Dendritic cell treated with granulocyte-macrophage colony-stimulating factor and Interleukin-4, amounts not matched to agents 40 ng/mL and 50 ng/mL, for 4 days (primary cell): ENCODE measurements at regions not wholly inside any gene's neighbourhood (a gene's known extent, or its start where the extent isn't known, plus 50 kb on each side); places are given as distances from the start of the nearest gene placed in this dataset.

Experiments used
- H3K27ac Mint-ChIP-seq: one replicate; pipeline ENCODE4 v1.8.0; 2022; ENCODE audit warnings: mild to moderate bottlenecking, mixed read lengths
- H3K27me3 Mint-ChIP-seq: one replicate; pipeline ENCODE4 v1.8.0; 2022; ENCODE audit warnings: mild to moderate bottlenecking, mixed read lengths
- H3K36me3 Mint-ChIP-seq: one replicate; pipeline ENCODE4 v1.8.0; 2022; ENCODE audit warnings: low read depth, mixed read lengths
- H3K4me1 Mint-ChIP-seq: one replicate; pipeline ENCODE4 v1.8.0; 2022; ENCODE audit warnings: low read depth, mixed read lengths
- H3K4me3 Mint-ChIP-seq: one replicate; pipeline ENCODE4 v1.8.0; 2022; ENCODE audit warnings: mild to moderate bottlenecking, moderate library complexity, mixed read lengths
- H3K9me3 Mint-ChIP-seq: one replicate; pipeline ENCODE4 v1.8.0; 2022; ENCODE audit warnings: mixed read lengths
- intact Hi-C: fragments of 100-400 bp; cut with micrococcal nuclease; formaldehyde crosslinking; loops from one replicate; pipeline ENCODE4 v1.15.0; 2022

DNA sequence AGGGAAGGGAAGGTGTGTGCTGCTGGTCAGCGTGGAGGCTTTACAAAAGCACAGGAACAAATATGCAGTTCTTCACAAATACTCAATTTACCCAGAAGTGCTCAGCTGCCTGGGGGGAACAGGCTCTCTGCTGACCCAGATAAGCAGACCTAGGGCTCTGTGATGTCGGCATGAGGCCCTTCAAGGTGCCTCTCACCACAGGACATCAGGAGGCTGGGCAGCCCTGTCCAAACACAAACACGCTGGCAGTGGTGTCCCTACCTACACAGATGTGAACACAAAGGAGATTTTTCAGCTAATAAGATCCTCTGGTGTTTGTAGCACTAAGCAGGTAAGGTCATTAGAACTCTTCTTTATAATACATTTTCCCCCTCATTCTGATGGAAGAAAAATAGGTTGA is 243.0 kb upstream of the PROX1 start:
- no peak overlapping the region for H3K4me3 Mint-ChIP-seq
- no peaks in the 10 kb centered on the region for H3K27me3 Mint-ChIP-seq
- H3K36me3 Mint-ChIP-seq: no peaks in the 10 kb centered on the region
- H3K4me1 Mint-ChIP-seq: no peaks in the 10 kb centered on the region
- intact Hi-C loops: no loop called here
- peaks cover 12% of the 10 kb centered on the region for H3K9me3 Mint-ChIP-seq
- H3K27ac Mint-ChIP-seq: no peak overlapping the region

DNA sequence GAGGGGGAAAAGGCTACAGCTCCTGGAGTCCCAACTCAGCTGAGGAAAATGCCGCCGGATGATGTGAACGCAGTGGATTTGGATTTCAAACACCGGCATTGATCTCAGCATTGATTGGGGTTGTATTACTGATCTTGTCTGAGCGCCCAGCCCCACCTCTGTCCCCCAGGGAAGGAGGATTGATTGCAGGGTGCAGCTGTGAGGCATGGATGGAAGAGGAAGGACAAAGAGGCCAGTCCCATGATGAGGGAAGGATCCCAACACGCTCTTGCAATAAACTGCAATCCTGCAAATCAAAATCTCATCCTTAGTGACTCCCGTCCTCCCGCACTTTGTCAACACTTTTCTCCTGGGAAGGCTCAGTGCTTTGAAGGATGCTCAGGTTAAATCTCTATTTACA is 242.3 kb upstream of the PROX1 start:
- Mint-ChIP-seq H3K27me3 (no peaks in the 10 kb centered on the region), H3K9me3 (peaks cover 12% of the 10 kb centered on the region), H3K27ac (no peak overlapping the region), H3K4me3 (no peak overlapping the region), H3K4me1 (no peaks in the 10 kb centered on the region), H3K36me3 (no peaks in the 10 kb centered on the region)
- intact Hi-C loops: no loop called here

DNA sequence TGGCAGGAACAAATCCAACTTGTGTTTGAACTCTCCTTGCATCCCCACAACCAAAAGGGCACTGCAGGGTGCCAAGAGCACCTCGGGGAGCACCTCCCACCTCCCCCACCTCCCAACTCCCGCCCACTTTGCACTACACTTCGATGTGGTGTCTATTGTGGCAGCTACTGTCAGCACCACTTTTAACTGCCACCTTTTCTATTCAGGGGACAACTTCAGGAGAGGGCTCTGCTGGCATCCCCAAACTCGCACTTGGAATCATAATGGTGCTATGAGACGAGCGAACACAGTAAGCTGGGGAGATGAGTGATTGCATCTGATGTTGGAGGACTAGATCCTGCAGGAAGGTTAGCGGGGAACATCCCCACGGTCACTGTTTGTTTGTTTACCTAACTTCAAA is 238.2 kb upstream of the PROX1 start:
- H3K4me3 Mint-ChIP-seq: no peak overlapping the region

GRCh38 chr1:213750231-213751063 is 237.3 kb upstream of the PROX1 start:
- peaks cover 10% of the 10 kb centered on the region for H3K9me3 Mint-ChIP-seq
- H3K4me1 Mint-ChIP-seq: no peaks in the 10 kb centered on the region
- no peak overlapping the region for H3K27ac Mint-ChIP-seq
- H3K36me3 Mint-ChIP-seq: no peaks in the 10 kb centered on the region
- H3K27me3 Mint-ChIP-seq: no peaks in the 10 kb centered on the region
- intact Hi-C loops: no loop called here
- H3K4me3 Mint-ChIP-seq: no peak overlapping the region

More for the DNA sequence above, 238.2 kb upstream of the PROX1 start:
- no peaks in the 10 kb centered on the region for H3K4me1 Mint-ChIP-seq
- intact Hi-C loops: no loop called here
- H3K27ac Mint-ChIP-seq: no peak overlapping the region
- H3K36me3 Mint-ChIP-seq: no peaks in the 10 kb centered on the region
- peaks cover 5% of the 10 kb centered on the region for H3K9me3 Mint-ChIP-seq
- H3K27me3 Mint-ChIP-seq: no peaks in the 10 kb centered on the region

- no peak overlapping the region for H3K4me3 Mint-ChIP-seq
- no peaks in the 10 kb centered on the region for H3K36me3 Mint-ChIP-seq
- intact Hi-C loops: no loop called here
- H3K4me1 Mint-ChIP-seq: no peaks in the 10 kb centered on the region
- no peaks in the 10 kb centered on the region for H3K27me3 Mint-ChIP-seq
- H3K9me3 Mint-ChIP-seq: peaks cover 10% of the 10 kb centered on the region
- no peak overlapping the region for H3K27ac Mint-ChIP-seq
Observed at GRCh38 chr1:213751064-213751397, 236.7 kb upstream of the PROX1 start.

DNA sequence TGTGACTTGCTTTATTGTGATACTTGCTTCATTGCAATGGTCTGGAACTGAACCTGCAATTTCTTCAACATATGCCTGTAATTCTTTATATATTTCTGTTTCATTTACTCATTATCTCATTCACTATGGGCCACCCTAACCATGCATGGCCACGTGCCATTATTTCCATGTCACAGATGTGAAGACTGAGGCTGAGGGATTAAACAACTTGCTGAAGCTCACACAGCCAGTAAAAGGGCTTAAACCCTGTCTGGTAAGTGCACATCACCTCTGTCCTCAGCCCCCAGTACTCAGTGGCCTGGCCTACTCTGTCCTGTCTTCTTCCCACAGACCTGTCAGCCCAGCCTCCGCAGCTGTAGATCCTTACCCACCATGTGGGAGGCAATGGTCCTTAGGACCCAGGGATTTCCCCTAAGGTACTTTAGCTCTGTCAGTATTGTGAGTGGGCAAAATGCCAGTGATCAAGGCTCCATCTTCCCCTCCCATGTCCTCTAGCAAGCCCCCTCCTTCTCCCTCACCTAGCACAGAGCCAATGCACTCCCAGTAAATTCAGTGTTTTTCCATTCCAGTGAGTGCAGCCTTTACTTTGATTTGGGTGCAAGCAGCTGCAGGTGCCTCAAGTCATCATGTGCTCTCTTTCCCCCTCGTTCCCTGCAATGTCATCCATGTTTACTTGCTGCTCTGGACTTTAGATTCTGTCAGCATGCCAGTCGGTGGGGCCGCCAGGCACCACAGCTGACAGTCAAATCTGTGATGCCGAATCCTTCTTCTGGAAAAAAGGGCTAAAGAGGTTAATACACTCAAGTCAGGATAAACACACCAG is 228.2 kb upstream of the PROX1 start:
- intact Hi-C loops: no loop called here
- Mint-ChIP-seq H3K9me3 (peaks cover 4% of the 10 kb centered on the region), H3K4me1 (no peaks in the 10 kb centered on the region), H3K27ac (no peak overlapping the region), H3K4me3 (no peak overlapping the region), H3K27me3 (no peaks in the 10 kb centered on the region), H3K36me3 (no peaks in the 10 kb centered on the region)

- Mint-ChIP-seq H3K27me3 (no peaks in the 10 kb centered on the region), H3K27ac (no peak overlapping the region), H3K9me3 (peaks cover 5% of the 10 kb centered on the region), H3K36me3 (no peaks in the 10 kb centered on the region), H3K4me1 (no peaks in the 10 kb centered on the region), H3K4me3 (no peak overlapping the region)
- intact Hi-C loops: no loop called here
Observed at GRCh38 chr1:213761845-213762407, 225.8 kb upstream of the PROX1 start.

DNA sequence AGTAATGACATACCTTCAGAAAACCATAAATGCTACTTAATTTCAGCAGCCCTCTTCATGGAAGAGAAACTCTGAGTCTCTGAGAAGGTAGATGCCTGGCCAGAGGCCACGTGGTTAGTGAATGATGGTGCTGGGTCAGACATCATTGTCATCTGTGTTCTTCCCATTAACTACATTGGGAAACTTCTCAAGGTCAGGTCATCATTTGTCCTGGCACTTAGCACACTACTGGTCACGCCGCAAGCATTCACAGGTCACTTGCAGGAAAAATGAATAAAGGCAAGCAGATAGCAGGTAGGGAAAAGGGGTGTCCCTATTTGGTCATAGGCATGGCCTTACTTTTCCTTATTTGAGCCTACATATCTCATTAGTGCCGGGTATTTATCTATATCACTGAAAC is 220.1 kb upstream of the PROX1 start:
- Mint-ChIP-seq H3K27ac (no peak overlapping the region), H3K36me3 (no peaks in the 10 kb centered on the region), H3K4me1 (no peaks in the 10 kb centered on the region), H3K9me3 (peaks cover 10% of the 10 kb centered on the region), H3K27me3 (no peaks in the 10 kb centered on the region), H3K4me3 (no peak overlapping the region)
- intact Hi-C loops: no loop called here

- Mint-ChIP-seq H3K36me3 (no peaks in the 10 kb centered on the region), H3K27me3 (no peaks in the 10 kb centered on the region), H3K9me3 (peaks cover under 1% of the 10 kb centered on the region), H3K4me3 (no peak overlapping the region), H3K4me1 (no peaks in the 10 kb centered on the region), H3K27ac (no peak overlapping the region)
- intact Hi-C loops: no loop called here
Observed at GRCh38 chr1:213772128-213773063, 215.4 kb upstream of the PROX1 start.

GRCh38 chr1:213773975-213774374 is 213.8 kb upstream of the PROX1 start:
- H3K27me3 Mint-ChIP-seq: no peaks in the 10 kb centered on the region
- H3K4me3 Mint-ChIP-seq: no peak overlapping the region
- H3K4me1 Mint-ChIP-seq: no peaks in the 10 kb centered on the region
- no peaks in the 10 kb centered on the region for H3K9me3 Mint-ChIP-seq
- intact Hi-C loops: no loop called here
- H3K36me3 Mint-ChIP-seq: no peaks in the 10 kb centered on the region
- H3K27ac Mint-ChIP-seq: no peak overlapping the region

GRCh38 chr1:213776969-213777368 is 210.8 kb upstream of the PROX1 start:
- H3K9me3 Mint-ChIP-seq: no peaks in the 10 kb centered on the region
- no peak overlapping the region for H3K27ac Mint-ChIP-seq
- no peak overlapping the region for H3K4me3 Mint-ChIP-seq
- no peaks in the 10 kb centered on the region for H3K4me1 Mint-ChIP-seq
- intact Hi-C loops: no loop called here
- no peaks in the 10 kb centered on the region for H3K27me3 Mint-ChIP-seq
- H3K36me3 Mint-ChIP-seq: no peaks in the 10 kb centered on the region

DNA sequence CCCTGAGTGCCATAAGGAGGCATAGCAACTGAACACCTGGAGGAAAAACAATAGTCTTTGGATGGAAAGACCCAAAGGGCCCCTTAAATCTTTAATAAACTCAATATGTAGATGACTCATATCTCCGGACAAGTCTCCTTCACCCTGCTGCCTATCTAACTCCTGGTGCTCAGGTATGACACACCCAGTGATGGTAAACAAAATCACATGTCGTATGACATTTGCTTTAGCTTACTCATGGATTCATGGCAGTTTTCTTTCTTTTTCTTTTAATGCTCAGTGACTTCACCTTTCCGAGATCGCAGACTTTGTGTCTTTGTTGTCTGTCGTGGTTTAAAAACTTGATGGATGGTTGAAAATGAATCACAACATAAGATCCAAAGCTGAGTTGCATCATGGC is 208.5 kb upstream of the PROX1 start:
- no peak overlapping the region for H3K4me3 Mint-ChIP-seq
- H3K4me1 Mint-ChIP-seq: no peaks in the 10 kb centered on the region
- H3K9me3 Mint-ChIP-seq: no peaks in the 10 kb centered on the region
- no peak overlapping the region for H3K27ac Mint-ChIP-seq
- H3K27me3 Mint-ChIP-seq: no peaks in the 10 kb centered on the region
- H3K36me3 Mint-ChIP-seq: no peaks in the 10 kb centered on the region
- intact Hi-C loops: no loop called here

DNA sequence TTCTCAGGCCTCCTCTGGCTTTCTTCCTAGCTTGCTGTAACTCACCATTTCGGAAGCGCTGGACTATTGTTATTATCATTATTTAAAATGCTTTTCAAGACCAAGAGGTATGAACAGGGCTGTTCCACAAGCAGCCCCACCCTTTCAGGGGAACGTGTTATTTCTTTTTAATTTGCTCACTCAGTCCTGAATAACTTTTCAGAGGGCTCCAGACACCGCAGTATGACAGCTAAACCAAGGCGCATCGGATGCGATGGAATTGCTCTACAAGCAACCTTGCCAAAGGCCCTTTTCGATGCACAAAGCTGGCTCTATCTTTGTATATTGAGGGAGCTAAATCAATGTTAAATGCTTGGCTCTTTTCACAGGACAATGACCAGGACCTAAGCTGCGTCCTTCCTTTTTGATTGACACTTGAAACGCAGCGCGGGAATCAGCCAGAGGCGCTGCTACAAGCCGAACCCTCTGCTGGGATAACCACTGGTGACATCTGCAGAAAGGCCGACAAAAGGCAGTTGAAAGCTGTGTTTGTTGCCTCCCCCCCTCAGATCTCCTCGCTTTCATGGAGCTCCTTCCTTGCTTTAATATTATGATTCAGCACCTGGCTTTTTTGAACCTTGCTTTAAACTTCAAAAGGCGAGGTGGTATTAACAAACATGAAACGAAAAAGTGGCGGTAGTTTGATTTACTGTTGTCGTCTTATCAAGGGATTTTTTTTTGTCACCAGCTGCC is 204.7 kb upstream of the PROX1 start:
- intact Hi-C loops: no loop called here
- Mint-ChIP-seq H3K36me3 (no peaks in the 10 kb centered on the region), H3K4me3 (no peak overlapping the region), H3K27ac (no peak overlapping the region), H3K9me3 (no peaks in the 10 kb centered on the region), H3K4me1 (no peaks in the 10 kb centered on the region), H3K27me3 (no peaks in the 10 kb centered on the region)
